A549 (cell line): ENCODE measurements at regions not wholly inside any gene's neighbourhood (a gene's known extent, or its start where the extent isn't known, plus 50 kb on each side); places are given as distances from the start of the nearest gene placed in this dataset.
A peak's percentile ranks its signal among the peaks of the same experiment; 100 is the strongest.

Experiments used
- ATAC-seq, 2 experiments: fragments of 200-7000 bp in 1 of 2; fragments of >200 bp in 1 of 2; cut with Nextera tagmentation in 1 of 2; cut with Tn5 transposase in 1 of 2; 3 replicates each; pipeline versions ENCODE4 v1.8.0 to v1.9.1; 2018 to 2020; ENCODE audit warnings: mild to moderate bottlenecking in 1 of 2, moderate library complexity in 1 of 2
- CTCF ChIA-PET: fragments of 300-600 bp; sonication (Branson Sonifier 250); formaldehyde crosslinking; extraction: SDS; loops from one replicate; lab custom pipeline; 2021; ENCODE audit warnings: antibody characterized with exemption, inconsistent platforms; lab: Yijun Ruan, JAX
- POLR2A ChIA-PET: fragments of 350-600 bp; formaldehyde crosslinking; extraction: SDS; loops from one replicate; lab custom pipeline; 2021; ENCODE audit warnings: antibody characterized with exemption, inconsistent platforms; lab: Yijun Ruan, JAX
- DNase-seq, 2 experiments: peaks; one replicate each; pipeline versions ENCODE4 v3.0.0 to v3.0.0-alpha.2; 2011 to 2016; ENCODE audit warnings: low read depth in 1 of 2, low spot score in 1 of 2
- FAIRE-seq: peaks from 2 replicates; lab custom pipeline; 2011; peaks lifted over from hg19 to GRCh38; lab: Jason Lieb, UNC
- H3K27ac ChIP-seq, 2 experiments: fragments of >200 bp; sonication (Bioruptor Twin); formaldehyde crosslinking; 3 replicates each; pipeline ENCODE4 v1.5.1; 2016 to 2017
- H3K4me1 ChIP-seq: fragments of >200 bp; sonication (Bioruptor Twin); formaldehyde crosslinking; 3 replicates; pipeline ENCODE4 v1.6.1; 2016
- H3K4me2 ChIP-seq: fragments of >200 bp; sonication (Bioruptor Twin); formaldehyde crosslinking; 3 replicates; pipeline ENCODE4 v1.6.1; 2016
- H3K4me3 ChIP-seq: fragments of >200 bp; sonication (Bioruptor Twin); formaldehyde crosslinking; 3 replicates; pipeline ENCODE4 v1.5.1; 2016
- H3K9me3 ChIP-seq: fragments of >200 bp; sonication (Bioruptor Twin); formaldehyde crosslinking; 3 replicates; pipeline ENCODE4 v1.6.1; 2016
- BHLHE40 ChIP-seq: IDR thresholded peaks from 2 replicates; pipeline ENCODE4 v1.6.1; 2012; ENCODE audit warnings: low read depth, low read length, inconsistent platforms
- CBX8 ChIP-seq: fragments of 200-600 bp; sonication (generic); IDR thresholded peaks from 2 replicates; pipeline ENCODE4 v1.6.1; 2016
- CEBPB ChIP-seq, 2 experiments: fragments of >200 bp in 1 of 2; sonication (Bioruptor Twin) in 1 of 2; formaldehyde crosslinking in 1 of 2; IDR thresholded peaks; 2 replicates each; pipeline ENCODE4 v1.6.1; 2012 to 2016
- CHD2 ChIP-seq: fragments of 150-350 bp; IDR thresholded peaks from 2 replicates; pipeline ENCODE4 v1.6.1; 2014; ENCODE audit warnings: low read length; ENCODE audit not compliant: partially characterized antibody
- CTCF ChIP-seq: fragments of >200 bp; sonication (Bioruptor Twin); formaldehyde crosslinking; IDR thresholded peaks from 3 replicates; pipeline ENCODE4 v1.5.1; 2016
- EHF ChIP-seq: fragments of 250-450 bp; sonication (Bioruptor Pico); IDR thresholded peaks from 2 replicates; pipeline ENCODE4 v1.5.0; 2020; ENCODE audit warnings: mild to moderate bottlenecking
- ESRRA ChIP-seq: fragments of 150-350 bp; IDR thresholded peaks from 2 replicates; pipeline ENCODE4 v1.6.1; 2014; ENCODE audit warnings: mild to moderate bottlenecking, low read length, borderline replicate concordance
- HMGXB4 ChIP-seq: fragments of 250-450 bp; sonication (Bioruptor Pico); IDR thresholded peaks from 2 replicates; pipeline ENCODE4 v1.5.0; 2021; ENCODE audit warnings: mild to moderate bottlenecking, moderate library complexity, borderline replicate concordance
- HOXB13 ChIP-seq: fragments of 250-450 bp; sonication (Bioruptor Pico); IDR thresholded peaks from 2 replicates; pipeline ENCODE4 v1.5.0; 2020; ENCODE audit warnings: low read depth, mild to moderate bottlenecking, moderate library complexity
- HOXB5 ChIP-seq: fragments of 250-450 bp; sonication (Bioruptor Pico); IDR thresholded peaks from 2 replicates; pipeline ENCODE4 v1.5.0; 2020; ENCODE audit warnings: mild to moderate bottlenecking, moderate library complexity
- KDM1A ChIP-seq: fragments of 200-600 bp; sonication (generic); IDR thresholded peaks from 2 replicates; pipeline ENCODE4 v1.6.1; 2016; ENCODE audit warnings: low read depth, mild to moderate bottlenecking
- MAFK ChIP-seq: fragments of 450-650 bp; IDR thresholded peaks from 2 replicates; pipeline ENCODE4 v1.6.1; 2014; ENCODE audit not compliant: partially characterized antibody
- NR3C1 ChIP-seq: fragments of >200 bp; sonication (Bioruptor Twin); formaldehyde crosslinking; IDR thresholded peaks from 3 replicates; pipeline ENCODE4 v1.6.1; 2017
- POLR2A ChIP-seq: IDR thresholded peaks from 2 replicates; pipeline ENCODE4 v1.6.1; 2012; ENCODE audit warnings: mild to moderate bottlenecking, low read length
- POLR2AphosphoS2 ChIP-seq: conservative IDR thresholded peaks from 2 replicates; pipeline ENCODE4 v1.6.1; 2012; ENCODE audit warnings: low read length, improper control_type of control experiment, inconsistent platforms
- RCOR1 ChIP-seq: fragments of 150-350 bp; IDR thresholded peaks from 2 replicates; pipeline ENCODE4 v1.6.1; 2014; ENCODE audit warnings: antibody characterized with exemption, low read length, low read depth
- RFX5 ChIP-seq: fragments of 450-650 bp; IDR thresholded peaks from 2 replicates; pipeline ENCODE4 v1.7.1; 2014; ENCODE audit warnings: antibody characterized with exemption, mild to moderate bottlenecking, moderate library complexity
- TP53 ChIP-seq: fragments of 250-450 bp; sonication (Bioruptor Pico); IDR thresholded peaks from 2 replicates; pipeline ENCODE4 v1.5.0; 2021; ENCODE audit warnings: mild to moderate bottlenecking, moderate library complexity
- USF2 ChIP-seq: fragments of 450-650 bp; IDR thresholded peaks from 2 replicates; pipeline ENCODE4 v1.6.1; 2014; ENCODE audit warnings: antibody characterized with exemption
- ZSCAN20 ChIP-seq: fragments of 250-450 bp; sonication (Bioruptor Pico); IDR thresholded peaks from 2 replicates; pipeline ENCODE4 v1.8.0; 2022; ENCODE audit warnings: mild to moderate bottlenecking, moderate library complexity
- WGBS: methylation state at CpG from one replicate; pipeline ENCODE4 v1.1.6; 2017; ENCODE audit errors: missing lambda C conversion rate; 5-methylcytosine and 5-hydroxymethylcytosine counted together
- TF ChIP-seq, protein P1 (sequence below): IDR thresholded peaks from 2 replicates; pipeline ENCODE4 v1.6.1; 2012
- TF ChIP-seq, protein P2 (sequence below): IDR thresholded peaks from 2 replicates; pipeline ENCODE4 v1.6.1; 2012

DNA sequence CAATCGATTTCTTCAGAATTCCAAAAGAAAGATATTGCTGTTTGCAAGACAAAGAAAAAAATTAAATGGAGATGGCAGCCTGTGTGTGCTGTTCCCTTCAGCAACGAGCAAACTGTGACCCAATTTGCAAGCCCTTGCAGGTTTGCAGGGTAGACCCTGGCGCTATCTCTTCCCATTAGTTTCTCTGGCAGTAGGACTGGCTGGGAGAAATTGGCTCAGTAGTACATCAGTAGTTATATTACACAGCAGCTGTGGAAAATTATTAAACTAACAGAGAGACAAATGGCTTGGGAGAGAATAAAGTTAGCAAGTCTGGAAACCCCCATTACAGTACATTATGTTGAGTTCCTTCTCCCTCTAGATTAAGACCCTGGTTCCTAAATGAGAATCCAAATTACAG is 116.4 kb upstream of the ITGB1 start:
- Histone ChIP-seq H3K4me1 (0 out of 3 replicates have a peak, but pooled peaks cover 3% of the 10 kb centered on the region), H3K4me2 (no peak overlapping the region), H3K27ac (peak overlapping the region in 1 of 2 experiments; percentile 35; a peak in 1 of 6 replicates), H3K9me3 (0 out of 3 replicates have a peak, but pooled peaks cover 2% of the 10 kb centered on the region), H3K4me3 (no peak overlapping the region)
- ChIA-PET CTCF (interaction anchor here (1.3 to 1.4 kb wide), 2 partner anchors 18 to 28 kb away, joined by 3 to 4 read pairs; no protein-coding TSS in a partner anchor), POLR2A (no interaction called here)
- TF ChIP-seq HMGXB4 (CRISPR knock-in tag) (no peak), HOXB13 (CRISPR knock-in tag) (no peak), TP53 (CRISPR knock-in tag) (no peak), ZSCAN20 (CRISPR knock-in tag) (no peak), CHD2 (no peak), BHLHE40 (no peak)
- 76% methylated on average over 3 of the region's 3 CpGs for WGBS
- DNase-seq (no peak), ATAC-seq (no peak), FAIRE-seq (no peak)

- DNase-seq (peak in 1 of 2 experiments; percentile 41), FAIRE-seq (no peak), ATAC-seq (peak in 1 of 2 experiments; percentile 27; a peak in 1 of 6 replicates)
- no peak for TF ChIP-seq NR3C1
- peak in 1 of 2 experiments; percentile 43; a peak in 1 of 4 replicates for TF ChIP-seq CEBPB (IDR thresholded peaks at IDR 0.05)
- Histone ChIP-seq H3K4me1 (0 out of 3 replicates have a peak, but pooled peaks cover 3% of the 10 kb centered on the region), H3K4me2 (no peak overlapping the region), H3K27ac (peak overlapping the region in 1 of 2 experiments; percentile 35; a peak in 2 of 6 replicates), H3K9me3 (0 out of 3 replicates have a peak, but pooled peaks cover 2% of the 10 kb centered on the region), H3K4me3 (no peak overlapping the region)
- POLR2A ChIA-PET: no interaction called here
- WGBS: 81% methylated on average over 10 of the region's 10 CpGs
- CTCF ChIA-PET: interaction anchor here (0.6 to 1.9 kb wide), 3 partner anchors 29 to 60 kb away, joined by 3 to 5 read pairs (median 3); no protein-coding TSS in a partner anchor
Measured at GRCh38 chr10:33073641-33074415, 115.8 kb upstream of the ITGB1 start.

DNA sequence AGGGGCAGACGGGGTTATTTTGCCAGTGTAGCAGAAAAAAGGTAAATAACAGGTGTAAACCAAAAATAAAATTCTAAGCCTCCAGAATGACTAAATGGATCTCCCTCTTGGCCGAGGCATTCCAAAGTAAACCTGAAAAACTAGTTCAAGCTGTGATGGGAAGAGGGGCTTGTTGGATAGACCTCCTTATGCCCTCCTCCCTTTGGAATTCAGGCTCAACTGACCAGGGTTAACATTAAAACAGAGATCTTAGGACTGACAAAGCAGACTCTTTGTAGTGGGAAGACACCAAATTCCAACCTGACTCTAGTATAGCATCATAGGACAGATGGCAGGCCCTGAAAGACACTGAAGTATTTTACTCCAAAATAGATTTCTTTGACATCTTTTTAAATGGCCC is 113.8 kb upstream of the ITGB1 start:
- ChIA-PET POLR2A (no interaction called here), CTCF (interaction anchor here (1.9 kb wide), 1 partner anchor 62 kb away, joined by 5 read pairs; no protein-coding TSS in a partner anchor)
- FAIRE-seq (no peak), ATAC-seq (no peak), DNase-seq (no peak)
- H3K4me1 ChIP-seq: peaks cover 15% of the 10 kb centered on the region
- 0 out of 3 replicates have a peak, but pooled peaks cover 2% of the 10 kb centered on the region for H3K9me3 ChIP-seq
- H3K27ac ChIP-seq: peak overlapping the region in 1 of 2 experiments; percentile 20; a peak in 1 of 6 replicates
- WGBS: 91% methylated on average over 2 of the region's 2 CpGs
- no peak overlapping the region for H3K4me3 ChIP-seq
- no peak overlapping the region for H3K4me2 ChIP-seq
- TF ChIP-seq BHLHE40 (no peak), MAFK (peak; percentile 15)
- TF ChIP-seq, protein P1, sequence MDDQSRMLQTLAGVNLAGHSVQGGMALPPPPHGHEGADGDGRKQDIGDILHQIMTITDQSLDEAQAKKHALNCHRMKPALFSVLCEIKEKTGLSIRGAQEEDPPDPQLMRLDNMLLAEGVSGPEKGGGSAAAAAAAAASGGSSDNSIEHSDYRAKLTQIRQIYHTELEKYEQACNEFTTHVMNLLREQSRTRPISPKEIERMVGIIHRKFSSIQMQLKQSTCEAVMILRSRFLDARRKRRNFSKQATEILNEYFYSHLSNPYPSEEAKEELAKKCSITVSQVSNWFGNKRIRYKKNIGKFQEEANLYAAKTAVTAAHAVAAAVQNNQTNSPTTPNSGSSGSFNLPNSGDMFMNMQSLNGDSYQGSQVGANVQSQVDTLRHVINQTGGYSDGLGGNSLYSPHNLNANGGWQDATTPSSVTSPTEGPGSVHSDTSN: no peak

DNA sequence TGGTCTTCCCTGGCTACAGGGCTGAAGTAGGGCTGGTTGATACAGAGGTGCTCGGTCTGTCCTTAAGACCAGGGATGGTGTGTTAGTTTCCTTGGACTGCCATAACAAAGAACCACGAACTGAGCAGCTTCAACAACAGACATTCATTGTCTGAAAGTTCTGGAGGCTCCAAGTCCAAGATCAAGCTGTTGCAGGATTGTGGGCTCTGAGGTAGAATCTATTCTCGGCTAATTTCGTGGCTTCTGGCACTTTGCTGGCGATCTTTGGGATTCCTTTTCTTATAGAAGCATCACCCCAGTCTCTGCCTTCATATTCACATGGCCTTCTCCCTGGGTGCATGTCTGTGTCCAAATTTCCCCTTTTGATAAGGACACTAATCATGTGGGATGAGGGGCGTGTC is 112.1 kb upstream of the ITGB1 start:
- Histone ChIP-seq H3K4me1 (peaks cover 29% of the 10 kb centered on the region), H3K9me3 (0 out of 3 replicates have a peak, but pooled peaks cover 2% of the 10 kb centered on the region)
- POLR2A ChIA-PET: no interaction called here
- TF ChIP-seq RCOR1 (no peak), USF2 (no peak), CTCF (no peak), ZSCAN20 (CRISPR knock-in tag) (no peak), POLR2AphosphoS2 (no peak), POLR2A (no peak), CEBPB (IDR thresholded peaks at IDR 0.05) (no peak), KDM1A (no peak), CBX8 (no peak), RFX5 (no peak), EHF (CRISPR knock-in tag) (no peak), ESRRA (no peak), HOXB5 (no peak)
- TF ChIP-seq, protein P2, sequence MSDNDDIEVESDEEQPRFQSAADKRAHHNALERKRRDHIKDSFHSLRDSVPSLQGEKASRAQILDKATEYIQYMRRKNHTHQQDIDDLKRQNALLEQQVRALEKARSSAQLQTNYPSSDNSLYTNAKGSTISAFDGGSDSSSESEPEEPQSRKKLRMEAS: no peak
- TF ChIP-seq, all 56 proteins: peak for 0
- ATAC-seq: no peak
- CTCF ChIA-PET: no interaction called here
- no peak overlapping the region for H3K4me3 ChIP-seq
- H3K4me2 ChIP-seq: no peak overlapping the region
- WGBS: 86% methylated on average over 6 of the region's 6 CpGs
- H3K27ac ChIP-seq: peak overlapping the region in 1 of 2 experiments; percentile 84; a peak in 3 of 6 replicates
- FAIRE-seq: no peak
- no peak for DNase-seq
